ENCODE measurements at regions not wholly inside any gene's neighbourhood (a gene's known extent, or its start where the extent isn't known, plus 50 kb on each side); places are given as distances from the start of the nearest gene placed in this dataset.

DNA sequence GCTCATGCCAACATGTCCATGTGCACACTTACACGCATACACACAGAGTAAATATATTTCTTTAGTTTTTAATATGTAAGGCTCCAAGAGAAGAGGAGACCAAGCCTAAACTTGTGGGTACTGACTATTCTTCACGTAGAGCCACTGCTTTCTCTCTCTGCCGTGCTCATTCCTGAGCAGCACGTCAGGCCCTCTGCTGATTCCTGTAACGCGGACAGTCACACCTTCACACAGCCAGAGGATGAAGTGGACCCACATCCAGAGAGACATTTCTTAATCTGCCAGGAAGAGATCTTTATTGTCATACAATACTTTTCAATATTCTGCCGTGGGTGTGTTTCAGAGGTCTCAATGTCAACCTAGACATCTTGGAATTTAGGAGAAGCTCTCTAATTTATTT, 560.7 kb downstream of the STK39 start:
- TF ChIP-seq, protein P1, sequence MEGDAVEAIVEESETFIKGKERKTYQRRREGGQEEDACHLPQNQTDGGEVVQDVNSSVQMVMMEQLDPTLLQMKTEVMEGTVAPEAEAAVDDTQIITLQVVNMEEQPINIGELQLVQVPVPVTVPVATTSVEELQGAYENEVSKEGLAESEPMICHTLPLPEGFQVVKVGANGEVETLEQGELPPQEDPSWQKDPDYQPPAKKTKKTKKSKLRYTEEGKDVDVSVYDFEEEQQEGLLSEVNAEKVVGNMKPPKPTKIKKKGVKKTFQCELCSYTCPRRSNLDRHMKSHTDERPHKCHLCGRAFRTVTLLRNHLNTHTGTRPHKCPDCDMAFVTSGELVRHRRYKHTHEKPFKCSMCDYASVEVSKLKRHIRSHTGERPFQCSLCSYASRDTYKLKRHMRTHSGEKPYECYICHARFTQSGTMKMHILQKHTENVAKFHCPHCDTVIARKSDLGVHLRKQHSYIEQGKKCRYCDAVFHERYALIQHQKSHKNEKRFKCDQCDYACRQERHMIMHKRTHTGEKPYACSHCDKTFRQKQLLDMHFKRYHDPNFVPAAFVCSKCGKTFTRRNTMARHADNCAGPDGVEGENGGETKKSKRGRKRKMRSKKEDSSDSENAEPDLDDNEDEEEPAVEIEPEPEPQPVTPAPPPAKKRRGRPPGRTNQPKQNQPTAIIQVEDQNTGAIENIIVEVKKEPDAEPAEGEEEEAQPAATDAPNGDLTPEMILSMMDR (IDR thresholded peaks at IDR 0.05): no peak
- TF ChIP-seq EP300 (IDR thresholded peaks at IDR 0.05) (no peak), POLR2A (IDR thresholded peaks at IDR 0.05; ENCODE audit: low read depth) (no peak)

All from esophagus muscularis mucosa (tissue), 4 donors.